ENCODE measurements at regions not wholly inside any gene's neighbourhood (a gene's known extent, or its start where the extent isn't known, plus 50 kb on each side); places are given as distances from the start of the nearest gene placed in this dataset.

- ATAC-seq (no peak), FAIRE-seq (no peak), DNase-seq (ENCODE audit: low read depth in 1 of 2, low spot score in 1 of 2) (no peak)
- WGBS (ENCODE audit: missing lambda C conversion rate) = 65% methylated on average over 3 of the region's 3 CpGs
- Histone ChIP-seq H3K4me3 (no peak overlapping the region), H3K27ac (peak overlapping the region; percentile 39 to 51; a peak in 4 of 6 replicates), H3K4me1 (peaks cover 13% of the 10 kb centered on the region; the same call in 1 of the 3 replicates), H3K9me3 (peaks cover 8% of the 10 kb centered on the region; the same call in 1 of the 3 replicates), H3K4me2 (no peak overlapping the region)
- no peak for TF ChIP-seq EP300 (IDR thresholded peaks at IDR 0.05)
- TF ChIP-seq HOXB5 (CRISPR knock-in tag; IDR thresholded peaks at IDR 0.05) = no peak
- no peak for TF ChIP-seq ZFP36 (IDR thresholded peaks at IDR 0.05; ENCODE audit: borderline replicate concordance, partially characterized antibody)
- TF ChIP-seq ELK1 (IDR thresholded peaks at IDR 0.05; ENCODE audit: low read depth, low read length) = no peak
- TF ChIP-seq TFCP2L1 (CRISPR knock-in tag; IDR thresholded peaks at IDR 0.05) = no peak
- TF ChIP-seq CHD2 (IDR thresholded peaks at IDR 0.05; ENCODE audit: low read length, partially characterized antibody) = no peak
- TF ChIP-seq NFE2L2 (conservative IDR thresholded peaks at IDR 0.05; ENCODE audit: low read length) = no peak
- no peak for TF ChIP-seq RNF2 (IDR thresholded peaks at IDR 0.05; ENCODE audit: borderline replicate concordance, low read depth)
- TF ChIP-seq SMC3 (IDR thresholded peaks at IDR 0.05) = no peak
- no peak for TF ChIP-seq GATA3 (IDR thresholded peaks at IDR 0.05; ENCODE audit: borderline replicate concordance)
- no peak for TF ChIP-seq JUNB (IDR thresholded peaks at IDR 0.05)
- TF ChIP-seq SREBF2 (IDR thresholded peaks at IDR 0.05) = no peak
- no peak for TF ChIP-seq HEYL (CRISPR knock-in tag; IDR thresholded peaks at IDR 0.05)
- no peak for TF ChIP-seq PHF8 (IDR thresholded peaks at IDR 0.05; ENCODE audit: borderline replicate concordance, low read depth)
- no peak for TF ChIP-seq USF2 (IDR thresholded peaks at IDR 0.05)
- TF ChIP-seq HES2 (IDR thresholded peaks at IDR 0.05) = no peak
- CTCF ChIA-PET = interaction anchor here (0.5 to 1.3 kb wide), 2 partner anchors 10 to 161 kb away, joined by 3 to 4 read pairs; no protein-coding TSS in a partner anchor
- POLR2A ChIA-PET = no interaction called here
These were observed 188.0 kb downstream of the CARTPT start for GRCh38 chr5:71907001-71907588.

- TF ChIP-seq NPAS2 (CRISPR knock-in tag; IDR thresholded peaks at IDR 0.05; ENCODE audit: borderline replicate concordance) (no peak), POLR2AphosphoS2 (conservative IDR thresholded peaks at IDR 0.05; ENCODE audit: low read length) (no peak), KDM1A (IDR thresholded peaks at IDR 0.05; ENCODE audit: low read depth) (no peak)
- ChIA-PET CTCF (interaction anchor here (0.5 to 1.3 kb wide), 2 partner anchors 10 to 161 kb away, joined by 3 to 4 read pairs; no protein-coding TSS in a partner anchor), POLR2A (no interaction called here)
- H3K27ac ChIP-seq = peak overlapping the region in 1 of 2 experiments; percentile 28; a peak in 2 of 6 replicates
- no peak overlapping the region for H3K4me2 ChIP-seq
- DNase-seq (ENCODE audit: low read depth in 1 of 2, low spot score in 1 of 2) = no peak
- H3K4me3 ChIP-seq = no peak overlapping the region
- ATAC-seq = no peak
- 72% methylated on average over 4 of the region's 4 CpGs for WGBS (ENCODE audit: missing lambda C conversion rate)
- FAIRE-seq = no peak
- peaks cover 12% of the 10 kb centered on the region; the same call in 1 of the 3 replicates for H3K9me3 ChIP-seq
- peaks cover 13% of the 10 kb centered on the region; the same call in 1 of the 3 replicates for H3K4me1 ChIP-seq
These were observed 188.6 kb downstream of the CARTPT start for GRCh38 chr5:71907608-71908145.

- POLR2A ChIA-PET = no interaction called here
- 67% methylated on average over 3 of the region's 3 CpGs for WGBS (ENCODE audit: missing lambda C conversion rate)
- Histone ChIP-seq H3K9me3 (peaks cover 12% of the 10 kb centered on the region; the same call in 1 of the 3 replicates), H3K4me3 (no peak overlapping the region), H3K4me2 (no peak overlapping the region), H3K27ac (no peak overlapping the region), H3K4me1 (peaks cover 13% of the 10 kb centered on the region; the same call in 1 of the 3 replicates)
- DNase-seq (ENCODE audit: low read depth in 1 of 2, low spot score in 1 of 2) (no peak), ATAC-seq (no peak), FAIRE-seq (no peak)
- no peak for TF ChIP-seq ATOH8 (CRISPR knock-in tag; IDR thresholded peaks at IDR 0.05; ENCODE audit: low read depth)
- TF ChIP-seq MAX (IDR thresholded peaks at IDR 0.05) = no peak
- TF ChIP-seq HOXB13 (CRISPR knock-in tag; IDR thresholded peaks at IDR 0.05; ENCODE audit: low read depth) = no peak
- TF ChIP-seq PHF8 (IDR thresholded peaks at IDR 0.05; ENCODE audit: borderline replicate concordance, low read depth) = no peak
- TF ChIP-seq FOSL2 (IDR thresholded peaks at IDR 0.05) = no peak
- no peak for TF ChIP-seq FOSL2 (CRISPR knock-in tag; IDR thresholded peaks at IDR 0.05)
- no peak for TF ChIP-seq RFX5 (IDR thresholded peaks at IDR 0.05)
- no peak for TF ChIP-seq POLR2AphosphoS2 (conservative IDR thresholded peaks at IDR 0.05; ENCODE audit: low read length)
- CTCF ChIA-PET = interaction anchor here (1.4 to 1.7 kb wide), 3 partner anchors 12 to 19 kb away, joined by 3 to 4 read pairs (median 4); no protein-coding TSS in a partner anchor
These were observed 191.7 kb downstream of the CARTPT start for GRCh38 chr5:71910741-71911140.

Measured in A549 (cell line).